Mammary epithelial cell (primary cell): ENCODE measurements at regions not wholly inside any gene's neighbourhood (a gene's known extent, or its start where the extent isn't known, plus 50 kb on each side); places are given as distances from the start of the nearest gene placed in this dataset.

ENCODE experiments used
- EZH2 ChIP-seq: IDR thresholded peaks from 2 replicates; pipeline ENCODE4 v1.6.1; 2012; ENCODE audit warnings: low read length, inconsistent platforms, borderline replicate concordance
- TF ChIP-seq, protein P1 (sequence below), 2 donors: IDR thresholded peaks in 1 of 2; conservative IDR thresholded peaks in 1 of 2; 2 replicates each; pipeline ENCODE4 v1.5.1; 2011 to 2012; ENCODE audit warnings: inconsistent platforms in 2 of 2, low read length in 2 of 2, mild to moderate bottlenecking in 2 of 2, control low read depth in 1 of 2, low read depth in 1 of 2; ENCODE audit not compliant: insufficient read depth in 1 of 2; ENCODE audit errors: extremely low read depth in 1 of 2

DNA sequence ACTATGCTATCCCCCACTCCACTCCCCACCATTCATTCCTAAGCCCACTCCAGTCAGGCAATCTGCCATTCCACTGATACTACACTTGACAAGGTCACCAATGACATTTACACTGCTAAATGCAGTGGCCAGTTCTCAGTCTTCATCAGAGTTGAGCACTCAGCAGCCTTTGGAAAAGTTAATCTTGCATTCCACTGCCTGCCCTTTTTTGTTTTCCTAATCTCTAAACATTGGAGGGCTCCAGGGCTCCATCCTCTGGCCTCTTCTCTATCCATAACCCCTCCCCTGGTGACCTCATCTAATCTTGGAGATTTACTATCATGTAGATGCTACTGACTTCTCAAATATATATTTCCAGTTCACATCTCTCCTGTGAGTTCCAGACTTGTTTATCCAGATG lies 70.9 kb upstream of the S1PR1 start:
- TF ChIP-seq, protein P1, sequence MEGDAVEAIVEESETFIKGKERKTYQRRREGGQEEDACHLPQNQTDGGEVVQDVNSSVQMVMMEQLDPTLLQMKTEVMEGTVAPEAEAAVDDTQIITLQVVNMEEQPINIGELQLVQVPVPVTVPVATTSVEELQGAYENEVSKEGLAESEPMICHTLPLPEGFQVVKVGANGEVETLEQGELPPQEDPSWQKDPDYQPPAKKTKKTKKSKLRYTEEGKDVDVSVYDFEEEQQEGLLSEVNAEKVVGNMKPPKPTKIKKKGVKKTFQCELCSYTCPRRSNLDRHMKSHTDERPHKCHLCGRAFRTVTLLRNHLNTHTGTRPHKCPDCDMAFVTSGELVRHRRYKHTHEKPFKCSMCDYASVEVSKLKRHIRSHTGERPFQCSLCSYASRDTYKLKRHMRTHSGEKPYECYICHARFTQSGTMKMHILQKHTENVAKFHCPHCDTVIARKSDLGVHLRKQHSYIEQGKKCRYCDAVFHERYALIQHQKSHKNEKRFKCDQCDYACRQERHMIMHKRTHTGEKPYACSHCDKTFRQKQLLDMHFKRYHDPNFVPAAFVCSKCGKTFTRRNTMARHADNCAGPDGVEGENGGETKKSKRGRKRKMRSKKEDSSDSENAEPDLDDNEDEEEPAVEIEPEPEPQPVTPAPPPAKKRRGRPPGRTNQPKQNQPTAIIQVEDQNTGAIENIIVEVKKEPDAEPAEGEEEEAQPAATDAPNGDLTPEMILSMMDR (conservative IDR thresholded peaks at IDR 0.05 in 1 of 2, IDR thresholded peaks at IDR 0.05 in 1 of 2; ENCODE audit: extremely low read depth in 1 of 2, insufficient read depth in 1 of 2, low read depth in 1 of 2, low read length in 2 of 2), result no peak
- no peak for TF ChIP-seq EZH2
